ENCODE measurements at regions not wholly inside any gene's neighbourhood (a gene's known extent, or its start where the extent isn't known, plus 50 kb on each side); places are given as distances from the start of the nearest gene placed in this dataset.

DNA sequence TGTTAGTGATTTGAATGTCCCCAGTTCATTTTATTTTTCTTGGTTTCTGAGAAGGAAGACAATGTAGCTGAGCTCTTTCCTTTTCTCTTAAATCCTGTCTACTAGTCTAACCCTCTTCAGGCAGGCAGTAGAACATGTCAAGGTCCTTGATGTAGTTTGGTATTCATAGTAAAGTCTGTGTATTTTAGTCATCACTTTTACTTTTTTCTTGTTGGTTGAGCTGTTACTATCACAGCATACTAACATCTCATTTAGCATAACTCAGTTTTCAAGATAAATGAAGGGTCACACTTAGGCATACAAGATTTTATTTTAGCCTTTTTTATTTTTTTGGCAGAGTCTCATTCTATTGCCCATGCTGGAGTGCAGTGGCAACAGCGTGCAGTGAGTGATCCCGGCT, 70.5 kb downstream of the KPNA2 start:
- TF ChIP-seq, protein P1, sequence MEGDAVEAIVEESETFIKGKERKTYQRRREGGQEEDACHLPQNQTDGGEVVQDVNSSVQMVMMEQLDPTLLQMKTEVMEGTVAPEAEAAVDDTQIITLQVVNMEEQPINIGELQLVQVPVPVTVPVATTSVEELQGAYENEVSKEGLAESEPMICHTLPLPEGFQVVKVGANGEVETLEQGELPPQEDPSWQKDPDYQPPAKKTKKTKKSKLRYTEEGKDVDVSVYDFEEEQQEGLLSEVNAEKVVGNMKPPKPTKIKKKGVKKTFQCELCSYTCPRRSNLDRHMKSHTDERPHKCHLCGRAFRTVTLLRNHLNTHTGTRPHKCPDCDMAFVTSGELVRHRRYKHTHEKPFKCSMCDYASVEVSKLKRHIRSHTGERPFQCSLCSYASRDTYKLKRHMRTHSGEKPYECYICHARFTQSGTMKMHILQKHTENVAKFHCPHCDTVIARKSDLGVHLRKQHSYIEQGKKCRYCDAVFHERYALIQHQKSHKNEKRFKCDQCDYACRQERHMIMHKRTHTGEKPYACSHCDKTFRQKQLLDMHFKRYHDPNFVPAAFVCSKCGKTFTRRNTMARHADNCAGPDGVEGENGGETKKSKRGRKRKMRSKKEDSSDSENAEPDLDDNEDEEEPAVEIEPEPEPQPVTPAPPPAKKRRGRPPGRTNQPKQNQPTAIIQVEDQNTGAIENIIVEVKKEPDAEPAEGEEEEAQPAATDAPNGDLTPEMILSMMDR (IDR thresholded peaks at IDR 0.05; ENCODE audit: low read length): no peak
- TF ChIP-seq EZH2 (IDR thresholded peaks at IDR 0.05; ENCODE audit: borderline replicate concordance, low read length): no peak

Measured in OCI-LY1 (cell line).